Mesendoderm (in vitro differentiated cells): ENCODE measurements at regions not wholly inside any gene's neighbourhood (a gene's known extent, or its start where the extent isn't known, plus 50 kb on each side); places are given as distances from the start of the nearest gene placed in this dataset.

Experiments used
- DNase-seq: peaks from one replicate; pipeline ENCODE4 v3.0.0; 2013
- H2AK5ac ChIP-seq: 2 replicates; pipeline ENCODE4 v1.6.1; 2013; ENCODE audit warnings: low read length, inconsistent platforms
- H2BK120ac ChIP-seq: 2 replicates; pipeline ENCODE4 v1.6.1; 2013; ENCODE audit warnings: low read depth, mild to moderate bottlenecking, low read length, moderate library complexity, mixed read lengths
- H2BK15ac ChIP-seq: replicated peaks from 2 replicates; pipeline ENCODE4 v1.6.1; 2013; ENCODE audit warnings: low read depth, mild to moderate bottlenecking, moderate library complexity
- H2BK5ac ChIP-seq: 2 replicates; pipeline ENCODE4 v1.6.1; 2013; ENCODE audit warnings: low read length, inconsistent platforms
- H3K18ac ChIP-seq: 2 replicates; pipeline ENCODE4 v1.6.1; 2013; ENCODE audit warnings: mild to moderate bottlenecking, low read length, mixed read lengths
- H3K23ac ChIP-seq: one replicate; pipeline ENCODE4 v1.6.1; 2013; ENCODE audit warnings: low read length
- H3K27ac ChIP-seq: 2 replicates; pipeline ENCODE4 v1.5.1; 2013; ENCODE audit warnings: low read depth, mild to moderate bottlenecking, inconsistent platforms, low read length, moderate library complexity
- H3K27me3 ChIP-seq: 2 replicates; pipeline ENCODE4 v1.6.1; 2013; ENCODE audit warnings: low read length, control low read depth, mild to moderate bottlenecking, inconsistent platforms; ENCODE audit not compliant: insufficient read depth, poor library complexity
- H3K36me3 ChIP-seq: 2 replicates; pipeline ENCODE4 v1.6.1; 2013; ENCODE audit warnings: low read length, inconsistent platforms; ENCODE audit not compliant: control insufficient read depth, insufficient read depth
- H3K4ac ChIP-seq: one replicate; pipeline ENCODE4 v1.6.1; 2013; ENCODE audit warnings: low read depth, mild to moderate bottlenecking, low read length, moderate library complexity
- H3K4me1 ChIP-seq: 2 replicates; pipeline ENCODE4 v1.6.1; 2013; ENCODE audit warnings: low read depth, low read length, inconsistent platforms; ENCODE audit not compliant: control insufficient read depth
- H3K4me2 ChIP-seq: 2 replicates; pipeline ENCODE4 v1.6.1; 2013; ENCODE audit warnings: low read length
- H3K4me3 ChIP-seq: 2 replicates; pipeline ENCODE4 v1.5.1; 2013; ENCODE audit warnings: mild to moderate bottlenecking, low read length
- H3K56ac ChIP-seq: one replicate; pipeline ENCODE4 v1.6.1; 2013; ENCODE audit warnings: low read length
- H3K79me1 ChIP-seq: 2 replicates; pipeline ENCODE4 v1.6.1; 2013; ENCODE audit warnings: low read length, inconsistent platforms
- H3K79me2 ChIP-seq: 2 replicates; pipeline ENCODE4 v1.6.1; 2013; ENCODE audit warnings: mild to moderate bottlenecking, low read length; ENCODE audit not compliant: control insufficient read depth, insufficient read depth
- H3K9ac ChIP-seq: 2 replicates; pipeline ENCODE4 v1.6.1; 2013; ENCODE audit warnings: low read length, inconsistent platforms
- H4K5ac ChIP-seq: one replicate; pipeline ENCODE4 v1.6.1; 2013; ENCODE audit warnings: low read length
- H4K8ac ChIP-seq: one replicate; pipeline ENCODE4 v1.6.1; 2013; ENCODE audit warnings: low read depth, mild to moderate bottlenecking, control low read depth, low read length, moderate library complexity
- WGBS: extraction: QIAGEN DNeasy Blood & Tissue Kit; methylation state at CpG from one replicate; pipeline ENCODE4 v1.1.7; 2013; ENCODE audit warnings: low lambda C conversion rate, missing lambda C conversion rate; ENCODE audit not compliant: insufficient coverage; ENCODE audit errors: extremely low coverage; 5-methylcytosine and 5-hydroxymethylcytosine counted together

DNA sequence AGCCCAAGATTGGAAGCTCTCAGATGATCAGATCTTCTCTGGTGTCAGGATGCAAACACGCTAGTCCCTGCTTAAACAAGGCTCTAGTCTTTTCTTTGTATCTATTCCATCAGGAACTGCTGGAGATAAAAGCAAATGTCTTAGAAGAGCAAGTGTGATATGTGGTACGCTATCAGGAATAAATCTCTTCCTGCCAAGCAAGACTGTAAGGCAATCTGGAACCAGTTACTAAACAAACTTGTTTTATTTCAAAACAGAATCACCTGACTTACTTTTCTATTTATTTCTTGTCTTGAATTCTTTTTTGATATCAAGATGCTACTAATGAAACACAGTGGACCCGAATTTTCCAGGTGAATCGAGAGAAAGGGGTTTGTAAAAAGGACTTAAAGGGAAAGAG is 139.9 kb upstream of the ZNF644 start:
- H2BK15ac ChIP-seq, result no peak overlapping the region
- H2BK5ac ChIP-seq, result no peak overlapping the region
- no peak overlapping the region for H3K4ac ChIP-seq
- no peak overlapping the region for H3K9ac ChIP-seq
- H4K5ac ChIP-seq, result no peak overlapping the region
- H3K18ac ChIP-seq, result no peak overlapping the region
- no peaks in the 10 kb centered on the region for H3K36me3 ChIP-seq
- no peak overlapping the region for H3K27ac ChIP-seq
- no CpG with 5 or more reads among the region's 4 CpGs for WGBS
- peaks cover 2% of the 10 kb centered on the region for H3K4me1 ChIP-seq
- DNase-seq, result peak; percentile 47
- H2BK120ac ChIP-seq, result no peak overlapping the region
- H2AK5ac ChIP-seq, result no peak overlapping the region
- H4K8ac ChIP-seq, result no peak overlapping the region
- no peak overlapping the region for H3K56ac ChIP-seq
- no peaks in the 10 kb centered on the region for H3K79me1 ChIP-seq
- no peaks in the 10 kb centered on the region for H3K79me2 ChIP-seq
- H3K27me3 ChIP-seq, result no peaks in the 10 kb centered on the region
- no peak overlapping the region for H3K4me3 ChIP-seq
- no peak overlapping the region for H3K4me2 ChIP-seq
- H3K23ac ChIP-seq, result no peak overlapping the region

DNA sequence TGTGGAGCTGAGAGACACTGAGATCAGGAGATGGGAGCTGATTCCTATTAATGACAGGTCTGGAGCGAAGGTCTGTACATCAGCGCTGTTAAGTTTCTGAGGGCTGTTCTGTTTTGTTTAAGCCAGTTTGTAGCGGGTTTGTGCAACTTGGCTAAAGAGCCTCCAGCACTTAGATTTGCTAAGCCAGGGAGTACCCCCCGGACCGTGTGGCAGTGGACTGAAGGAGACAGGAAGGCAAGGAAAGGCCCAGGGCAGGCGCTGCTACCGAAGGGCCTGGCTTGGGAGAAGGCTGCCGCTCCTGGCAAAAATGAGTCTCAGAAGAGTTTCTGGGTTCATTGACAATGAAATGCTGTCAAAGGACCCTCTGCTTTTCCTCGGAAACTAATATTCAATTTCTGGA is 139.3 kb upstream of the ZNF644 start:
- Histone ChIP-seq H3K23ac (no peak overlapping the region), H3K18ac (no peak overlapping the region), H3K4me2 (no peak overlapping the region), H3K79me1 (no peaks in the 10 kb centered on the region), H2BK5ac (no peak overlapping the region), H2BK15ac (no peak overlapping the region), H3K56ac (peak overlapping the region; percentile 30), H3K4ac (no peak overlapping the region), H3K4me1 (peaks cover 2% of the 10 kb centered on the region), H3K9ac (no peak overlapping the region), H3K79me2 (no peaks in the 10 kb centered on the region), H3K27me3 (no peaks in the 10 kb centered on the region), H4K5ac (no peak overlapping the region), H4K8ac (no peak overlapping the region), H3K4me3 (no peak overlapping the region), H2AK5ac (no peak overlapping the region), H3K27ac (no peak overlapping the region), H2BK120ac (no peak overlapping the region), H3K36me3 (no peaks in the 10 kb centered on the region)
- no CpG with 5 or more reads among the region's 9 CpGs for WGBS
- DNase-seq, result no peak

DNA sequence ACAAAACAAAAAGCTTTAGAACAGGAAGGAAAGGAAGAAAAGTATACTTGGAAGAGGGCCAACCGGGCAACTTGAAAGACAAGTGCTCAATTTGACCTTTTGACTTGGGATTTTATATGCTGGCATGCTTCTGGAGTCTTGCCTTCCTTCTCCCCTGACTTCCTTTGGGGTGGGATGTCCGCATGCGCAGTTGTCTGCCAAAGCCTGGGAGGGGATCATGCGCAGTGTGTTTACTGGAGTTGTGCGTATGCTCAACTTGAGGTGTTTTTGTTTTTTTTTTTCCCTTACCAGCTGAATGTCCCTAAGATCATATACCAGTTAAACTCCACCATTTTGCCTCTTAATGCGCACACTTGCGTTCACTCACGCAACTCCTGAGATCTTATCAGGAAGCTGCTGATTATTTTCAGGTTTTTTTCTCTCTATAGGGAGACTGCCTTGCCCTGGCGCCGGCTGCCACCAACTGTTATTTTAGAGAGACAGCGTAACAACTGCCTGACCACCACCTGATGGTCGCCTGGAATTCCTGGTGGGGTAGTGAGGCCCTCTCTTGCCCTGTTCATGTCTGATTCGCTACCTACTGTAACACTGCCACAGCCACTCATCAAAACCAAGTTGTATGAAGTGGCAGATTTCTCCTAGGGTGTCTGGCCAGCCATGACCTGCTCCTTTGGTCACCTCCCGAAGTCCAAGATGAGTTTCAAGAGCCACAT is 138.7 kb upstream of the ZNF644 start:
- Histone ChIP-seq H3K4me2 (no peak overlapping the region), H3K27me3 (no peaks in the 10 kb centered on the region), H3K56ac (peak overlapping the region; percentile 30), H3K36me3 (no peaks in the 10 kb centered on the region), H2BK120ac (no peak overlapping the region), H3K4ac (no peak overlapping the region), H2AK5ac (no peak overlapping the region), H3K79me1 (no peaks in the 10 kb centered on the region), H3K27ac (no peak overlapping the region), H3K79me2 (no peaks in the 10 kb centered on the region), H4K8ac (no peak overlapping the region), H3K18ac (no peak overlapping the region), H3K23ac (no peak overlapping the region), H3K9ac (no peak overlapping the region), H3K4me1 (peaks cover 2% of the 10 kb centered on the region), H4K5ac (no peak overlapping the region), H2BK5ac (no peak overlapping the region), H2BK15ac (no peak overlapping the region), H3K4me3 (no peak overlapping the region)
- no CpG with 5 or more reads among the region's 14 CpGs for WGBS
- no peak for DNase-seq

DNA sequence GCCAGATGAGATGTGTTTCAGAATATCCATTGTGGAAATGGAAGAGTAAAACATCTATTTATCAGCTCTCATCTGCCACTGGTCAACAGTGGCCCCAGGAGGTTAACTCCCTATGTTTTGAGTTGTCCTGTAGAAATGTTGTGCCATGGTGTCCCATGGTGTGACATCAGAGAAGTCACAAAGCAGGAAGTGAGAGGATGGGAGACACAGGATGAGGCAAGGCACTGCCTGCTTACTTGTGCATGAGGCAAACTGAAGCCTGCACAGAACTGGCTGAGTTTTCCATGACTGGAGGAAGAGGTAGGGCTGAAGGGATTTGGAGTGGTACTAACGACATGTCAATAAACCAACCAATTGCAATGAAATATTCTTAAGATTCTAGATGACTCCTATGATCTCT is 131.5 kb upstream of the ZNF644 start:
- no CpG with 5 or more reads among the region's 1 CpG for WGBS

DNA sequence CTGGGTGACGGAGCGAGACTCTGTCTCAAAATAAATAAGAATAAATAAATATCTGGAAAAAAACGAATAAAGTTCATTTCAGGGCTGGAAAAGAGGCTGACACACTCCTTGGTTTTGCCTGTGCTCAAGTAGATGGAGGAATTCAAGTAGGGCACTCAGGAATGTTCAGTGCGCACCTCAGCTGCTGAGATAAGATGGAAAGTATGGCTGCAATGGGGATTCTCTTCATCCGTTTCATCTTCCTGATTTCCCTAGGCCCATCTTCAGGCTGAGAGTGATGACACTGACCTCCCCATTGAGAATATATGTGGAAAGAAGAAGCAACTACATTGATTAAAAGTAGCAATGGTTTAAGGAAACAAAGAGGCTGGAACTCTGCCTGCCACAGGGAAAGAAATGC is 130.5 kb upstream of the ZNF644 start:
- no peak overlapping the region for H3K4me2 ChIP-seq
- H3K56ac ChIP-seq, result no peak overlapping the region
- H3K79me1 ChIP-seq, result no peaks in the 10 kb centered on the region
- DNase-seq, result no peak
- no peak overlapping the region for H2BK15ac ChIP-seq
- no CpG with 5 or more reads among the region's 5 CpGs for WGBS
- no peak overlapping the region for H2BK5ac ChIP-seq
- no peak overlapping the region for H3K9ac ChIP-seq
- H3K27ac ChIP-seq, result no peak overlapping the region
- H3K4me3 ChIP-seq, result no peak overlapping the region
- no peaks in the 10 kb centered on the region for H3K36me3 ChIP-seq
- H3K27me3 ChIP-seq, result no peaks in the 10 kb centered on the region
- H2BK120ac ChIP-seq, result no peak overlapping the region
- H3K4ac ChIP-seq, result no peak overlapping the region
- H3K23ac ChIP-seq, result no peak overlapping the region
- H3K79me2 ChIP-seq, result no peaks in the 10 kb centered on the region
- H4K5ac ChIP-seq, result no peak overlapping the region
- H3K4me1 ChIP-seq, result no peaks in the 10 kb centered on the region
- no peak overlapping the region for H2AK5ac ChIP-seq
- H3K18ac ChIP-seq, result no peak overlapping the region
- no peak overlapping the region for H4K8ac ChIP-seq

More for the DNA sequence above, 131.5 kb upstream of the ZNF644 start:
- no peak overlapping the region for H3K9ac ChIP-seq
- no peak for DNase-seq
- no peak overlapping the region for H3K56ac ChIP-seq
- no peak overlapping the region for H2BK15ac ChIP-seq
- no peaks in the 10 kb centered on the region for H3K79me2 ChIP-seq
- H4K5ac ChIP-seq, result no peak overlapping the region
- no peak overlapping the region for H3K23ac ChIP-seq
- H2BK120ac ChIP-seq, result no peak overlapping the region
- H3K36me3 ChIP-seq, result no peaks in the 10 kb centered on the region
- no peak overlapping the region for H3K27ac ChIP-seq
- H3K4ac ChIP-seq, result no peak overlapping the region
- no peak overlapping the region for H3K4me3 ChIP-seq
- no peak overlapping the region for H3K18ac ChIP-seq
- no peak overlapping the region for H2AK5ac ChIP-seq
- no peak overlapping the region for H3K4me2 ChIP-seq
- H3K79me1 ChIP-seq, result no peaks in the 10 kb centered on the region
- no peaks in the 10 kb centered on the region for H3K4me1 ChIP-seq
- no peaks in the 10 kb centered on the region for H3K27me3 ChIP-seq
- H4K8ac ChIP-seq, result no peak overlapping the region
- no peak overlapping the region for H2BK5ac ChIP-seq

DNA sequence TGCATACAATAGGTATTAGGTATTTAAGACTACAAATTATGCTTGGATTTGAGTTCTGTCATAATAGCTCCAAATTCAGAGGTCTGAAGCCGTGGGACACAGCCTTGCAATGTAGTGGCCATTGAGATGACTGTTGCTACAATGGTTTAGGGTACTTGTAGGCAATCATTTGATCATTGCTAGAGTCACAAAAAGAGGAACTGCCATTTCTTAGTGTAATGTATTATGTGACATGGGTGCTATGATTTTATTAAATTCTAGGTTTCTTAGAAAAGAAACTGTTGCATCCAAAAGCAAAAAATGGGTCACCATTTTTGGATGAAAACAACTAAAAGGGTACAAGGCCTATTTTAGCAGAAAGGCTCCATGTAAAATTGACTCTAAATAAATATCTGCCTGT is 129.9 kb upstream of the ZNF644 start:
- Histone ChIP-seq H4K8ac (no peak overlapping the region), H3K4me1 (no peaks in the 10 kb centered on the region), H3K9ac (no peak overlapping the region), H3K4me3 (no peak overlapping the region), H2AK5ac (no peak overlapping the region), H3K79me2 (no peaks in the 10 kb centered on the region), H3K4ac (no peak overlapping the region), H3K36me3 (no peaks in the 10 kb centered on the region), H2BK15ac (no peak overlapping the region), H3K23ac (no peak overlapping the region), H4K5ac (no peak overlapping the region), H3K79me1 (no peaks in the 10 kb centered on the region), H3K4me2 (no peak overlapping the region), H3K56ac (no peak overlapping the region), H3K27me3 (no peaks in the 10 kb centered on the region), H2BK120ac (no peak overlapping the region), H3K27ac (no peak overlapping the region), H3K18ac (no peak overlapping the region), H2BK5ac (no peak overlapping the region)
- DNase-seq, result no peak
- WGBS, result no CpG with 5 or more reads among the region's 1 CpG
